ENCODE measurements at regions not wholly inside any gene's neighbourhood (a gene's known extent, or its start where the extent isn't known, plus 50 kb on each side); places are given as distances from the start of the nearest gene placed in this dataset.

GRCh38 chr20:59448196-59448595 is 147.8 kb downstream of the EDN3 start:
- ChIA-PET CTCF (ENCODE audit: partially characterized antibody) (interaction anchor here (0.9 to 5.9 kb wide), 5 partner anchors 8 to 360 kb away, joined by 3 to 33 read pairs (median 7); no protein-coding TSS in a partner anchor), POLR2A (ENCODE audit: partially characterized antibody) (no interaction called here)
- Histone ChIP-seq H2AK5ac (ENCODE audit: low read depth, low read length) (no peak overlapping the region), H3K9me3 (ENCODE audit: insufficient read depth in 2 of 2, low read depth in 1 of 2, low read length in 1 of 2) (no peaks in the 10 kb centered on the region), H4K91ac (replicated peaks; ENCODE audit: insufficient read length, low read length) (no peak overlapping the region), H4K20me1 (replicated peaks in 1 of 2; ENCODE audit: control insufficient read depth in 1 of 2, insufficient read depth in 2 of 2, low read length in 2 of 2) (no peaks in the 10 kb centered on the region), H3K9ac (replicated peaks in 1 of 4; ENCODE audit: extremely low read depth in 1 of 4, low read depth in 3 of 4, low read length in 3 of 4) (no peak overlapping the region), H2AFZ (ENCODE audit: low read length) (no peak overlapping the region), H2BK5ac (ENCODE audit: low read depth, low read length) (no peak overlapping the region), H3K27me3 (replicated peaks in 1 of 4; ENCODE audit: control insufficient read depth in 3 of 4, extremely low read depth in 1 of 4, insufficient read depth in 3 of 4, low read length in 3 of 4) (no peaks in the 10 kb centered on the region; a peak in 2 of 7 replicates), H3K23me2 (ENCODE audit: low read depth, low read length) (no peaks in the 10 kb centered on the region), H3K27ac (ENCODE audit: low read depth, low read length) (no peak overlapping the region), H3K56ac (replicated peaks; ENCODE audit: insufficient read length, low read depth, low read length) (no peak overlapping the region), H3K79me1 (ENCODE audit: low read depth, low read length) (no peaks in the 10 kb centered on the region), H3K4me1 (replicated peaks in 1 of 4; ENCODE audit: control insufficient read depth in 3 of 4, insufficient read depth in 4 of 4, low read length in 3 of 4) (peaks cover 0 to 3% (median 0%) of the 10 kb centered on the region in 4 experiments; a peak in 2 of 7 replicates), H2BK15ac (ENCODE audit: low read length) (no peak overlapping the region), H3K23ac (ENCODE audit: insufficient read length) (no peak overlapping the region), H2BK20ac (ENCODE audit: low read length) (no peak overlapping the region), H3K79me2 (ENCODE audit: control insufficient read depth in 1 of 2, insufficient read depth in 2 of 2, low read length in 2 of 2) (no peaks in the 10 kb centered on the region), H3K4ac (replicated peaks; ENCODE audit: insufficient read length, low read depth, low read length) (no peak overlapping the region), H3K4me3 (ENCODE audit: extremely low read depth in 1 of 4, insufficient read depth in 2 of 4, low read depth in 3 of 4, low read length in 4 of 4) (no peak overlapping the region), H3K18ac (ENCODE audit: extremely low read depth, low read length) (no peak overlapping the region), H4K8ac (ENCODE audit: extremely low read depth, insufficient read depth, low read length) (no peak overlapping the region), H3K4me2 (ENCODE audit: insufficient read depth in 1 of 2, low read depth in 2 of 2, low read length in 2 of 2) (no peak overlapping the region), H3K14ac (ENCODE audit: insufficient read length) (no peak overlapping the region), H2BK12ac (ENCODE audit: low read depth, low read length) (no peak overlapping the region), H2BK120ac (replicated peaks; ENCODE audit: low read depth, low read length) (no peak overlapping the region), H4K5ac (ENCODE audit: insufficient read length, low read depth, low read length) (no peak overlapping the region), H3K36me3 (ENCODE audit: control insufficient read depth in 2 of 4, insufficient read depth in 4 of 4, low read length in 3 of 4) (no peaks in the 10 kb centered on the region)
- 81% methylated on average over 4 of the region's 4 CpGs; no CpG with 5 or more reads in 1 of the 2 experiments for WGBS, 2 experiments (ENCODE audit: extremely low coverage in 1 of 2, insufficient coverage in 1 of 2, insufficient read length in 1 of 2, insufficient replicate concordance in 2 of 2, low coverage in 1 of 2, low lambda C conversion rate in 2 of 2, missing lambda C conversion rate in 1 of 2)
- no peak for FAIRE-seq
- no peak for DNase-seq (ENCODE audit: low read depth in 1 of 2, low spot score in 2 of 2)
- TF ChIP-seq SP2 (IDR thresholded peaks at IDR 0.05; ENCODE audit: low read length) (no peak), FOSL1 (IDR thresholded peaks at IDR 0.05; ENCODE audit: insufficient read depth, low read depth, low read length) (no peak)
